D721Med (cell line): ENCODE measurements at regions not wholly inside any gene's neighbourhood (a gene's known extent, or its start where the extent isn't known, plus 50 kb on each side); places are given as distances from the start of the nearest gene placed in this dataset.

Experiments used
- DNase-seq: peaks from one replicate; pipeline ENCODE4 v3.0.0; 2011; ENCODE audit warnings: low spot score; ENCODE audit not compliant: insufficient read length
- FAIRE-seq: peaks from 2 replicates; lab custom pipeline; 2011; peaks lifted over from hg19 to GRCh38; lab: Jason Lieb, UNC
- TF ChIP-seq, protein P1 (sequence below): IDR thresholded peaks from 2 replicates; pipeline ENCODE4 v1.5.1; 2012; ENCODE audit warnings: mild to moderate bottlenecking, control low read depth; ENCODE audit not compliant: insufficient read depth; ENCODE audit errors: missing control alignments

DNA sequence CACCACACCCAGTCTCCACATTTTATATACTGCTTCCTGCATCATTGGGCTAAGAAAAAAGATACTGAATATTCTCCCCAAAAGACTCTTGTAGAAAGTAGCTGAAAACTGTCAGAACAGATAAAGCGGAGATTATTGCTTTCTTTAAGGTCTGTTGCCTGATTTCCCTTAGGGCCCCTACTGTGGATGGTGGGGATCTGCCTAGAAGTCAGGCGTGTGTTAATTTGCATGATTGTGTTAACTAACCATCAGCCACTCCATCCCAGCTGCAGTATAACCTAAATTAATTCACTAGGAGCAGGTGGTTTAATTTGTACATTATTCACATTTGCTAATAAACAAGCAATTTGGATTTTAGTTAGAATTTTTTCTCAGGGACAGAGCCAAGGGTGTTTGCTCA, 360.3 kb downstream of the FBXW7 start:
- TF ChIP-seq, protein P1, sequence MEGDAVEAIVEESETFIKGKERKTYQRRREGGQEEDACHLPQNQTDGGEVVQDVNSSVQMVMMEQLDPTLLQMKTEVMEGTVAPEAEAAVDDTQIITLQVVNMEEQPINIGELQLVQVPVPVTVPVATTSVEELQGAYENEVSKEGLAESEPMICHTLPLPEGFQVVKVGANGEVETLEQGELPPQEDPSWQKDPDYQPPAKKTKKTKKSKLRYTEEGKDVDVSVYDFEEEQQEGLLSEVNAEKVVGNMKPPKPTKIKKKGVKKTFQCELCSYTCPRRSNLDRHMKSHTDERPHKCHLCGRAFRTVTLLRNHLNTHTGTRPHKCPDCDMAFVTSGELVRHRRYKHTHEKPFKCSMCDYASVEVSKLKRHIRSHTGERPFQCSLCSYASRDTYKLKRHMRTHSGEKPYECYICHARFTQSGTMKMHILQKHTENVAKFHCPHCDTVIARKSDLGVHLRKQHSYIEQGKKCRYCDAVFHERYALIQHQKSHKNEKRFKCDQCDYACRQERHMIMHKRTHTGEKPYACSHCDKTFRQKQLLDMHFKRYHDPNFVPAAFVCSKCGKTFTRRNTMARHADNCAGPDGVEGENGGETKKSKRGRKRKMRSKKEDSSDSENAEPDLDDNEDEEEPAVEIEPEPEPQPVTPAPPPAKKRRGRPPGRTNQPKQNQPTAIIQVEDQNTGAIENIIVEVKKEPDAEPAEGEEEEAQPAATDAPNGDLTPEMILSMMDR, result no peak
- FAIRE-seq, result no peak
- no peak for DNase-seq

DNA sequence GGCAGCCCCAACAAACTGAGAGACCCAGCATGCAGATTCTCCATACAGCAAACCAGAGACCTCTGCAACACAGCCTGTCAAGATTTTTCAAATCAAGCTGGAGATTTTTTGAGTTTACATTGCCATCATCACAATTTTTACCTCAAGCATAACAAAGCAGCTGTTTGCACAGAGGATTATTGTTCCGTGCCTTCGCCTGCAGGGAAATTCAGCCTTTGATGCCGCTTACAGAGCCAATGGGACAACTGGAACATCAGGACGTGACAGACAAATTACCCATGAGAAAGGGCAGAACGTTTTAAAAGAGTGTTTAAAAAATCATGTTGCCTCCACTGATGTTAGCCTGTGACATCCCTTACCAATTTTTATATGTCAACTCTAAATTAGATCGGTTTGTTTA, 363.7 kb downstream of the FBXW7 start:
- TF ChIP-seq, protein P1, result no peak
- DNase-seq (no peak), FAIRE-seq (no peak)

DNA sequence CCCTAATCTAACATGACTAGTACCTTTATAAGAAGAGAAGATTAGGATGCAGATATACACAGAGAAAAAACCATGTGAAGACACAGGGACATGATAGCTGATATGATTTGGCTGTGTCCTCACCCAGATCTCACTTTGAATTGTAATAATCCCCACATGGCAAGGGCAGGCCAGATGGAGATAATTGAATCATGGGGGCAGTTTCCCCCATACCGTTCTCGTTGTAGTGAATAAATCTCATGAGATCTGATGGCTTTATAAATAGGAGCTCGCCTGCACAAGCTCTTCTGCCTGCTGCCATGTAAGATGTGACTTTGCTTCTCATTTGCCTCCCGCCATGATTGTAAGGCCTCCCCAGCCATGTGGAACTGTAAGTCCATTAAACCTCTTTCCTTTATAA, 364.3 kb downstream of the FBXW7 start:
- FAIRE-seq, result no peak
- TF ChIP-seq, protein P1, result no peak

DNA sequence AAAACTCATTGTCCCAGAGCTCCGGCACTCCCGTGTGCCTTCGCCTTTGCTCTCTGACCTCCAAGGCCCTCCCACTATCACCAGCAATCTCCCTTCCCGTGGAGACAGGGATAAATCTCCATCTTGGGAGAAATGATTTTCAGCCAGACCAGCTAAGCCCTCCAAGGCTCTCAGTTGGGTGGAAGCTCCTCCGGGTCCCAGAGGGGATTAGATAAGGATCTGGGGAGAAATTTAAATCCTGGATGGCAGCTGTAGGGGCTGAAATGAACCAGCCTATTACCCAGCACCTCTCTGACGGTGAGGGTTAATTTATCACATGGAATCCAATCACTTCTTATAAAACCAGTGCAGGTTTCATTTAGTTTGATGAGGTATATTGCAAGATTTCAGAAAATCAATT, 366.2 kb downstream of the FBXW7 start:
- DNase-seq, result peak; percentile 29
- FAIRE-seq, result peak; percentile 56
- TF ChIP-seq, protein P1, result no peak

More for the DNA sequence above, 364.3 kb downstream of the FBXW7 start:
- DNase-seq, result no peak

DNA sequence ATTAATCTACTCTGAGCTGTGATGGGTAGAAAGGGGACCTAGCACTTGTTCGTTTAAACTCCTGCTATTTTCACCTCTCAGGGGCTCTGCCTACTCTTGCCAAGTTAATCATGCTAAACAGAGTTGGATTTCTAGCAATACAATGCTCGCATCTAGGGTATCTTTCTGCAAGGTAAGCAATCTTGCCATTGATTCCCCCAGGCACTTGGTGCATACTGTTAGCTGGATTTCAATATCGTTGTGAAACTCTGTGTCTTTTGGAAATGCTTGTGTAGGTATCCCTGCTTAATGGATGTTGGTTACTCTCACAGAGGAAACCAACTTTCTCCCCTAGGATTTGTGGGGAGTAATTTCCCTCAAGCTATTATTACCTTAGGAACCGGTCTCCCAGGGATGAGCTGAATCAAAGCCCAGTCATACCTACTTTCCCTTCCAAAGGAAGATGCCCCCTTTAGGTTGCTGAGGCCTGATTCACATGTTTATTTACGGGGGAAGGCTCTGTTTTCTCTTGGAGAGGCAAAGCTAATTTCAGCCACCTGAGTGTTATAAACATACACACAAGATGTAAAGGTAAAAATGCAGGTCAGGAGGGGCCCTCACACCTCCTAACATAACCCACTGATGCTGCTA, 366.8 kb downstream of the FBXW7 start:
- TF ChIP-seq, protein P1, result no peak
- DNase-seq, result no peak
- FAIRE-seq, result no peak

DNA sequence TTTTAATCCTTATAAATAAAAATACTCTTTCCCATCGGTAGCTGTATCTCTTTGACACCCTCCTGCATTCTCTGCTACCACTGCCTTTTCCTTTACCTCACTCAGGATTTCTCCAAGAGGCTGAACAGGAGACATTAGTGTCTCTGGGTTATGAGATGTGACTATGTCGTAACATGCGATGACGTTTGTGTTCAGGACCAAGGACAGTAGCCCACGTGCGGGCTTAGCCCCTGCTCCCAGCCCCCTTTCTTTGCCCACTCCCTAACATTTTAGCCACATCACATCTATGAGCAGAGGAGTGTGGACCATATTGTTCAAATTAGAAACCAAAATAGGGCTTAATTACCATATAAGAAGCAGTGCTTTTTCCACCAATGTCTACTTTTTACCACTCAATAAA, 369.3 kb downstream of the FBXW7 start:
- no peak for DNase-seq
- TF ChIP-seq, protein P1, result no peak
- no peak for FAIRE-seq

DNA sequence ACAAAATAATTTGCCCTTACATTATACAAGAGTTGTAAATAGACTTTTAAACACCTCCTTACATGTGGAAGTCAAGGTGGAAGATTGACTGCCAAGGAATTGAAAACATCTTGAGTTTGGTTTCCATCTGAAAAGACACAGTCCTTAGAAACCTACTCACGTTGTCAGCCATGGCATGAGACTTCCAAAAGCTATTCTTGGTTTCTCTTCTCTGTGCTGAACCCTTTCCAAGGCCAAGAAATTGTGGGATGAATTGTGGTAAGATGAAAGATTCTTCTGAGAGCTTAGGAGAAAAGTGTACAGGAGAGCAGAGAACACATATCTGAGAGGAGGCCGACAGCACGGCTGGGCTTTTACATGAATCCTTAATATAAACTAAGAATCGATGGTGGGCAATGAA, 370.0 kb downstream of the FBXW7 start:
- TF ChIP-seq, protein P1, result no peak
- no peak for FAIRE-seq
- DNase-seq, result no peak
